G401.6 (cell line): ENCODE measurements at regions not wholly inside any gene's neighbourhood (a gene's known extent, or its start where the extent isn't known, plus 50 kb on each side); places are given as distances from the start of the nearest gene placed in this dataset.
"Not testable (repeated sequence)": the region's sequence is repeated elsewhere in the genome, so short reads cannot be mapped to it uniquely, and the experiment has no call there.

Experiments used
- FAIRE-seq: peaks from 2 replicates; lab custom pipeline; 2012; peaks lifted over from hg19 to GRCh38; lab: Jason Lieb, UNC

DNA sequence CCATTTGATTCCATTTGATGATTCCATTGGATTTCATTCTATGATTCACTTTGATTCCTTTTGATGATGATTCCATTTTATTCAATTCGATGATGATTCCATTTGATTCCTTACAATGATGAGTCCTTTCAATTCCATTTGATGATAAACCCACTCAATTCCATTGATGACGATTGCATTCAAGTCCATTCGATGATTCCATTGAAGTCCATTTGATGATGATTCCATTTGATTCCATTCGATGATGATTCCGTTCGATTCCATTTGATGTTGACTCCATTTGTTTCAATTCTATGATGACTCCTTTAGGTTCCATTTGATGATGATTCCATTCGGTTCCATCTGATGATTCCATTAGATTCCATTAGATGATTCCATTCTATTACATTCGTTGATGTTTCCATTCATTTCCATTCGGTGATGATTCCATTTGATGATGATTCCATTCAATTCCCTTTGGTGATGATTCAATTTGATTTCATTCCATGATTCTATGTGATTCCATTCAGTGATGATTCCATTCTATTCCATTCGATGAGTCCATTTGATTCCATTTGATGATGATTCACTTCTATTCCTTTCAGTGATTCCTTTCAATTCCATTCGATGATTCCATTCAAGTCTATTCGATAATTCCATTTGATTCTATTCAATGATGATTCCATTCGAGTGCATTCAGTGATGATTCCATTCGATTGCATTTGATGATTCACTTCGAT lies 1106.0 kb downstream of the RPIA start:
- no peak for FAIRE-seq

DNA sequence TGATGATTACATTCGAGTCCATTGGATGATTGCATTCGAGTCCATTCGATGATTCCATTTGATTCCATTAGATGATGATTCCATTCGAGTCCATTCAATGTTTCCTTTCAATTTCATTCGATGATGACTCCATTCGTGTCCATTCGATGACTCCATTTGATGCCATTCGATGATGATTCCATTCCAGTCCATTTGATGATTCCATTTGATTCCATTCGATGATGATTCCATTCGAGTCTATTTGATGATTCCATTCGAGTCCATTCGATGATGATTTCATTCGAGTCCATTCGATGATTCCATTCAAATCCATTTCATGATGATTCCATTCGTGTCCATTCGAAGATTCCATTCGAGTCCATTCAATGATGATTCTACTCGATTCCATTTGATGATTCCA lies 1109.7 kb downstream of the RPIA start:
- FAIRE-seq, result not testable (repeated sequence)

- FAIRE-seq, result not testable (repeated sequence)
Measured at GRCh38 chr2:89806363-89806762, 1114.9 kb downstream of the RPIA start.

GRCh38 chr2:89811295-89811694 lies 1119.8 kb downstream of the RPIA start:
- no peak for FAIRE-seq

DNA sequence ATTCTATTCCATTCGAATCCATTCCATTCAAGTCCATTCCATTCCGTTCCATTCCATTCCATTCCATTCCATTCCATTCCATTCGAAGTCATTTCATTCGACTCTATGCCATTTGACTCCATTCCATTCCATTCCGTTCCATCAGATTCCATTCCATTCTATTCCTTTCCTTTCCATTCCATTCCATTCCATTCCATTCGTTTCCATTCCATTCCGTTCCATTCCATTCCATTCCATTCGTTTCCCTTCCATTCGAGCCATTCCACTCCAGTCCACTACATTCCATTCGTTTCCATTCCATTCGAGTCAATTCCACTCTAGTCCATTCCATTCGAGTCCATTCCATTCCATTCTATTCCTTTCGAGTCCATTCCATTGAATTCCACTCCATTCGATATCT lies 1120.4 kb downstream of the RPIA start:
- FAIRE-seq, result not testable (repeated sequence)

GRCh38 chr2:89814359-89814758 lies 1122.9 kb downstream of the RPIA start:
- not testable (repeated sequence) for FAIRE-seq

DNA sequence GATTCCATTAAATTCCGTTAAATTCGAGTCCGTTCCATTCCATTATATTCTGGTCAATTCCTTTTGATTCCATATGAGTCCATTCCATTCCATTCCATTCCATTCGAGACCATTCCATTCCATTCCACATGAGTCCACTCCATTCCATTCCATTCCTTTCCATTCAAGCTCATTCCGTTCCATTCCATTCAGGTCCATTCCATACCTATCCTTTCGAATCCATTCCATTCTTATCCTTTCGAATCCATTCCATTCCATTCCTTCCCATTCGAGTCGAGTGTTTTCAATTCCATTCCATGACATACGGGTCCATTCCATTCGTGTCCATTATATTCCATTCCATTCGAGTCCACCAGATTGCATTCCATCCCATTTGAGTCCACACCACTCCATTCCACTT lies 1127.4 kb downstream of the RPIA start:
- FAIRE-seq, result no peak

GRCh38 chr2:89819809-89820208 lies 1128.3 kb downstream of the RPIA start:
- FAIRE-seq, result no peak

GRCh38 chr2:89820248-89820647 lies 1128.8 kb downstream of the RPIA start:
- no peak for FAIRE-seq

DNA sequence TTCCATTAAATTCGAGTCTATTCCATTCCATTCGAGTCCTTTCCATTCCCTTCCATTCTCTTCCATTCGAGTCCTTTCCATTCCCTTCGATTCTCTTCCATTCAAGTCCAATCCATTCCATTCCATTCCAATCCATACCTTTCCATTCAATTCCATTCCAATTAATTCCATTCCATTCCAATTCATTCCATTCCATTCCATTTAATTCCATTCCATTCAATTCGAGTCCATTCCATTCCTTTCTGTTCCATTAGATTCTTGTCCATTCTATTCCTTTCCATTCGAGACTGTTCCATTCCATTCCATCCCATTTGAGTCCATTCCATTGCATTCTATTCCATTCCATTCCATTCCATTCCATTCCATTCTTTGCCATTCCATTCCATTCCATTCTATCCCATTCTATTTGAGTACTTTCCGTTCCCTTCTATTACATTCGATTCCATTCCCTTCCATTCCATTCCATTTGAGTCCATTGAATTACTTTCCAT lies 1130.0 kb downstream of the RPIA start:
- no peak for FAIRE-seq

DNA sequence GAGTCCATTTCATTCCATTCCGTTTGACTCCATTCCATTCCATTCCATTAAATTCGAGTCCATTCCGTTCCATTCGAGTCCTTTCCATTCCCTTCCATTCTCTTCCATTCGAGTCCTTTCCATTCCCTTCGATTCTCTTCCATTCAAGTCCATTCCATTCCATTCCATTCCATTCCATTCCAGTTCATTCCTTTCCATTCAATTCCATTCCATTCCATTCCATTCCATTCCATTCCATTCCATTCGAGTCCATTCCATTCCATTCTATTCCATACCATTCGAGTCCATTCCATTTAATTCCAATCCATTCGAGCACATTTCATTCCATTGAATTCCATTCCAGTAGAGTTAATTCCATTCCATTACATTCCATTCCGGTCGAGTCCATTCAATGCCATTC lies 1130.9 kb downstream of the RPIA start:
- not testable (repeated sequence) for FAIRE-seq

DNA sequence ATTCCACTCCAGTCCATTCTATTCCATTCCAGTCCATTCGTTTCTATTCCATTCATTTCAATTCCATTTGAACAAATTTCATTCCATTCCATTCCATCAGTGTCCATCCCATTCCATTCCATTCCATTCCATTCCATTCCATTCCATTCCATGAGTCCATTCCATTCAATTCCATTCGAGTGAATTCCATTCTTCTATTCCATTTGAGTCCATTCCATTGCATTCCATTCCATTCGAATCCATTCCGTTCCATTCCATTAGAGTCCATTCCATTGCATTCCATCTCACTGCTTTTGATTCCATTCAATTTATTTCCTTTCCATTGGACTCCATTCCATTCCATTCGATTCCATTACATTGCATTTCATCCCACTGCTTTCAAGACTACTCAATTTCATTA lies 1132.1 kb downstream of the RPIA start:
- FAIRE-seq, result no peak

GRCh38 chr2:89825034-89825433 lies 1133.6 kb downstream of the RPIA start:
- no peak for FAIRE-seq

- not testable (repeated sequence) for FAIRE-seq
Measured at GRCh38 chr2:89826741-89827140, 1135.3 kb downstream of the RPIA start.

DNA sequence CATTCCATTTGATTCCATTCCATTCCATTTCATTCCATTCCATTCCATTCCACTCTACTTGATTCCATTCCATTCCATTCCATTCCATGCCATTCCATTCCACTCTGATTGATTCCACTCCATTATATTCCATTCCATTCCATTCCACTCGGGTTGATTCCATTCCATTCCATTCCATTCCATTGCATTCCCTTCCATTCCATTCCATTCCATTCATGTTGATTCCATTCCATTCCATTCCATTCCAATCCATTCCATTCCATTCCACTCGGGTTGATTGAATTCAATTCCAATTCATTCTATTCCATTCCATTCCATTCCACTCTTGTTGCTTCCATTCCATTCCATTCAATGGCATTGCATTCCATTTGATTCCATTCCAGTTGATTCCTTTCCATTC lies 1136.4 kb downstream of the RPIA start:
- FAIRE-seq, result not testable (repeated sequence)

- FAIRE-seq, result not testable (repeated sequence)
Measured at GRCh38 chr2:89828416-89828815, 1136.9 kb downstream of the RPIA start.

- not testable (repeated sequence) for FAIRE-seq
Measured at GRCh38 chr2:89828961-89829631, 1137.6 kb downstream of the RPIA start.

DNA sequence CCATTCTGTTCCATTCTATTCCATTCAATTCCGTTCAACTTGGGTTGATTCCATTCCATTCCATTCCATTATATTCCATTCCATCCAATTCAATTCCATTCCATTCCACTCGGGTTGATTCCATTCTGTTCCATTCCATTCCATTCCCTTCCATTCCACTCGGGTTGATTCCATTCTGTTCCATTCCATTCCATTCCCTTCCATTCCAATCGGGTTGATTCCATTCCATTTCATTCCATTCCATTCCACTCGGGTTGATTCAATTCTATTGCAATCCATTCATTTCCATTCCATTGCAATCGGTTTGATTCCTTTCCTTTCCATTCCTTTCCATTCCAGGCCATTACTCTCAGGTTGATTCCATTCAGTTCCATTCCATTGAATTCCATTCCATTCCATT lies 1138.4 kb downstream of the RPIA start:
- FAIRE-seq, result no peak

DNA sequence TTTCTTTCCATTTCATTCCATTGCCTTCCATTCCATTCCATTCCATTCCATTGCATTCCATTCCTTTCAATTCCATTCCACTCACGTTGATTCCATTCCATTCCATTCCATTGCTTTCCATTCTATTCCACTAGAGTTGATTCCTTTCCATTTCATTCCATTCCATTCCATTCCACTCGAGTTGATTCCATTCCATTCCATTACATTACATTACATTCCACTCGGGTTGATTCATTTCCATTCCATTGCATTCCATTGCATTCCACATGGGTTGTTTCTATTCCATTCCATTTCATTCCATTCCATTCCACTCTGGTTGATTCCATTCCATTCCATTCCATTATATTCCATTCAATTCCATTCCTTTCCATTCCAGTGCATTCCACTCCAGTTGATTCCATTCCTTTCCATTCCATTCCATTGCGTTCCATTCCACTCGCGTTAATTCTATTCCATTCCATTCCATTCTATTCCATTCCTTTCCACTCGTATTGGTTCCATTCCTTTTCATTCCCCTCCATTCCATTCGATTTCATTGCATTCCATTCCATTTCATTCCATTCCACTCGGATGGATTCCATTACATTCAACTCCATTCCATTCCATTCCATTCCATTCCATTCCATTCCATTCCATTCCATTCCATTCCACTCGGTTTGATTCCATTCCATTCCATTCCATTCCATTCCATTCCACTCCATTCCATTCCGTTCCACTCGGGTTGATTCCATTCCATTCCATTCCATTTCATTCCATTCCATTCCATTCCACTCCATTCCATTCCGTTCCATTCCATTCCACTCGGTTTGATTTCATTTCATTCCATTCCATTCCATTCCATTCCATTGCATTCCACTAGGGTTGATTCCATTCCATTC lies 1139.1 kb downstream of the RPIA start:
- not testable (repeated sequence) for FAIRE-seq

- FAIRE-seq, result no peak
Measured at GRCh38 chr2:89831641-89832498, 1140.4 kb downstream of the RPIA start.

DNA sequence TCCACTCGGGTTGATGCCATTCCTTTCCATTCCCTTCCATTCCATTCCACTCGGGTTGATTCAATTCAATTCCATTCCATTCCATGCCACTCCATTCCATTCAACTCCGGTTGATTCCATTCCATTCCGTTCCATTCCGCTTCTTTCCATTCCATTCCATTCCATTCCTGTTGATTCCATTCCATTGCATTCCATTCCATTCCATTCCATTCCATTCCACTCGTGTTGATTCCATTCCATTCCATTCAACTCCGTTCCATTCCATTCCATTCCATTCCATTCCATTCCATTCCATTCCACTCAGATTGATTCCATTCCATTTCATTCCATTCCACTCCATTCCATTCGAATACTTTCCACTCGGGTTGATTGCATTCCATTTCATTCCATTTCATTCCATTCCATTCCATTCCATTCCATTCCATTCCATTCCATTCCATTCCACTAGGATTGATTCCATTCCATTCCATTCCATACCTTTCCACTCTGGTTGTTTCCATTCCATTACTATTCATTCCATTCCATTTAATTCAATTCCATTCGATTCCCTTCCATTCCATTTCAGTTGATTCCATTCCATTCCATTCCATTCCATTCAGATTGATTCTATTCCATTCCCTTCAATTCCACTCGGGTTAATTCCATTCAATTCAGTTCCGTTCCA lies 1141.8 kb downstream of the RPIA start:
- no peak for FAIRE-seq
